GM12872 (cell line): ENCODE measurements at regions not wholly inside any gene's neighbourhood (a gene's known extent, or its start where the extent isn't known, plus 50 kb on each side); places are given as distances from the start of the nearest gene placed in this dataset.

ENCODE experiments used
- TF ChIP-seq, protein P1 (sequence below): IDR thresholded peaks from 3 replicates; pipeline ENCODE4 v1.5.1; 2011; ENCODE audit warnings: low read depth, mild to moderate bottlenecking, low read length, moderate library complexity; ENCODE audit not compliant: insufficient read depth

DNA sequence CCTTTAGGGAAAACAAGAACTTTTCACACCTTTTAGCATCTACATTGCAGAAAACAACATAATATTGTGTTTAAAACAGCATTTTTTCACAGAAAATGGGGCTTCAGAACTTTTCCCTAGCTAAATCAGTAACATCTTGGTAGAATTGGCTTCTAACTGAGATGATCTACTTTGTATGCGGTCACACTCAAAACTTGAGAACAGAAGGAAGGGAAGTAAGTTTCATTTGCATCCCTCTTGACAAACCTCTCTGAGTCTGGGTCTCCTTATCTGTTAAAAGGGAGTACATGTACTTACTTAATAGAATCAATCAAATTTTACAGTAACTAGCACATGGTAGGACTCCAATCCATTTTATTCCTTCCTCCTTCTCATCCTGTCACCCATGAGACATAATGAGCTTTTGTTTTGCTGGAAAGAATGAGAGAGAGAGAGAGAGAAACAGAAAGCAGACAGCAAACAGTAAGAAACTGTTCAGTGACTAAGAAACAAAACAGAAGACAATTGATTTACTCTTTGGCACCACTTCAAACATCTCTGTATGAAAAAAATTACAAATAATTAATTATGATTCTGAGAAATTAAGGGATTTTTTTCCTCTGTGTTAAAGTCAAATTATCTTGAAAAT lies 387.3 kb downstream of the SATB2 start:
- TF ChIP-seq, protein P1, sequence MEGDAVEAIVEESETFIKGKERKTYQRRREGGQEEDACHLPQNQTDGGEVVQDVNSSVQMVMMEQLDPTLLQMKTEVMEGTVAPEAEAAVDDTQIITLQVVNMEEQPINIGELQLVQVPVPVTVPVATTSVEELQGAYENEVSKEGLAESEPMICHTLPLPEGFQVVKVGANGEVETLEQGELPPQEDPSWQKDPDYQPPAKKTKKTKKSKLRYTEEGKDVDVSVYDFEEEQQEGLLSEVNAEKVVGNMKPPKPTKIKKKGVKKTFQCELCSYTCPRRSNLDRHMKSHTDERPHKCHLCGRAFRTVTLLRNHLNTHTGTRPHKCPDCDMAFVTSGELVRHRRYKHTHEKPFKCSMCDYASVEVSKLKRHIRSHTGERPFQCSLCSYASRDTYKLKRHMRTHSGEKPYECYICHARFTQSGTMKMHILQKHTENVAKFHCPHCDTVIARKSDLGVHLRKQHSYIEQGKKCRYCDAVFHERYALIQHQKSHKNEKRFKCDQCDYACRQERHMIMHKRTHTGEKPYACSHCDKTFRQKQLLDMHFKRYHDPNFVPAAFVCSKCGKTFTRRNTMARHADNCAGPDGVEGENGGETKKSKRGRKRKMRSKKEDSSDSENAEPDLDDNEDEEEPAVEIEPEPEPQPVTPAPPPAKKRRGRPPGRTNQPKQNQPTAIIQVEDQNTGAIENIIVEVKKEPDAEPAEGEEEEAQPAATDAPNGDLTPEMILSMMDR, result no peak

DNA sequence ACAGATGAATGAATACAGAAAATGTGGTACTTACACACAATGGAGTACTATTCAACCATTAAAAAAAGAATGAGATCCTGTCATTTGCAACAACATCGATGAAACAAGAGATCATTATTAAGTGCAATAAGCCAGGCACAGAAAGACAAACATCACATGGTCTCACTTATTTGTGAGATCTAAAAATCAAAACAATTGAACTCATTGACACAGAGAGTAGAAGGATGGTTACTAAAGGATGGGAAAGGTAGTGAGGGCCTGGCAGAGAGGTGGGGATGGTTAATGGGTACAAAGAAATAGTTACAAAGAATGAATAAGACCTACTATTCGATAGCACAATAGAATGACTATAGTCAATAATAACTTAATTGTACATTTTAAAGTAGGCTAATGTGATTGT lies 393.5 kb downstream of the SATB2 start:
- TF ChIP-seq, protein P1, result no peak

DNA sequence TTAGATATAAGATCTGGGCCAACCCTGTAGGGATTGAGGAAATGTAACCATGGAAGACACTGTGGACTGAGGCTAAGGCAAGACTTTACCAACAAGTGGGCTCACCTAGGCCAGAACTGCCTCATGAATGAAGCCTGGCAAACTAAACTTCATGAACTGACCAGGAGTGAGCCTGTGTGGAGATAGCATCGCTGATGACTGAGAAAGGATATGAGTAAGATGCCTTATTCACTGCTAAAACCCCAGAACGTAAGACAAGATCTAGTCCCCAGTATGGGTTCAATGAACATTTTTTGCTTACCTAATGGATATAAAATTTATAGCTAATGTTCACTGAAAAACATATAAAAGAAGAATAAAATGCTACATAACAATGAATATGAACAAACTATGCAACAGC lies 399.8 kb downstream of the SATB2 start:
- TF ChIP-seq, protein P1, result no peak

DNA sequence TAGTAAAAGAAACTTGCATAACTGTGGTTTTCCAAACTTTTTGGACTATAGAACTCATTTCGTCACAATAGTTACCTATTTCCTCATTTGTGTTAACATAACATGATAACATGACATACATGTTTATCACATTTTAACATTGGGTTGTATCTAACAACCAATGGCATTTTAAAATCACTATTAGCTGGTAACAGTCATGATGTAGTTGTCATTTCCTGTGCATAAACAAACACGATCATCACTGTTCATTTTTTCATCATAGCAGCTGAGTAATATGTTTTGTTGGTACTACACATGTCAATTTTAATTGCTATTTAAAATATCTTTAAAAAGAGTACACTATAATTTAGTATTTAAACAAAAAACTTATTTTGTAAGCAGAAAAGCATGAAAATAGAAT lies 402.4 kb downstream of the SATB2 start:
- TF ChIP-seq, protein P1, result no peak

DNA sequence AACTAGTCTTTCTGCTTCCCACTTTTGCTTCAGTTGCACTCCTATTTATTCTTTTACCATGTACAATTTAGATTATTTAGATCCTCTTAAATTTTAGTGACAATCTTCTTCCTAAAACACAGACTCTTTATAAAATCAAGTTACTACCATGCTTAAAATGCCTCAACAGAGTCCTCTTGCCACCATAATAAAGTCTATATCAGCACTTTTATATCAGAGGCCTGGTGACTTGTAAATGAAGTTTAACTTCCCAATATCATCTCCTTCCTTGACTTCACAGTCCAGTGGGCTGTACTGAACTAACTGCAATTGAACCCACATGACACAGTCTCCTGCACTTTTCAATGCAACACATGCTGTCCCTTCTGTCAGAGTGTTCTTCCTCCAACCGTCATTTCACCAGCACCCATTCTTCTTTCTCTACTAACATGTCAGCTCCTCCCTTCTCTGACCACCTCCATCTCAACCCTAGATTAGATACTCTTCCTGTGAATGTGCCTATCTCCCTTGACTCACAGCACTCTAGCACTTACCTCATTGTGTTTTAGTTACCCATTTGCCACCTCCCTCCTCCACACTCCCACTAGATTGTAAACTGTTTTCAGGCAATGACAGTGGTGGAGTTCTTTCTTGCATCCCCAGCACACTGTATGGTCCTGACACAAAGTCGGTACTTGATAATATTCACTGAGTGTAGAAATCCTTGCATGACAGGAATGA lies 414.9 kb downstream of the SATB2 start:
- TF ChIP-seq, protein P1, result no peak

DNA sequence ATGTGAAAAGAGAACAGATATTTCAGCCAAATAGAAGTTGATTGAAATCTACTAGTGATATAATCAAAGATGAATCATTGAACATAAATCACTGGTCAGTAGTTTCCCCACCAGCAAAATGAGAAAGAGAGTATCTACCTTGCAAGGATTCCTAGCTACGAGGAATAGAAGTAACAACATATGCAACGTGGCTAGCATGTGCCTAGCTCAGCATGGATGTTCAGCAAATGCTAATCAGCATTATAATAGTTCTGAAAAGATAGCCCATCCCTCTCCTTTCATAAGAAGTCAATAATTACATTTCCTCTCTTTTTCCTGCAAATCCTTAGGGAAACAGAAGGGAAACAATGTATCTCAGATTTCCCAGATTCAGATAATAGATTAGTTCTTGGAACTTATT lies 417.2 kb downstream of the SATB2 start:
- TF ChIP-seq, protein P1, result no peak

DNA sequence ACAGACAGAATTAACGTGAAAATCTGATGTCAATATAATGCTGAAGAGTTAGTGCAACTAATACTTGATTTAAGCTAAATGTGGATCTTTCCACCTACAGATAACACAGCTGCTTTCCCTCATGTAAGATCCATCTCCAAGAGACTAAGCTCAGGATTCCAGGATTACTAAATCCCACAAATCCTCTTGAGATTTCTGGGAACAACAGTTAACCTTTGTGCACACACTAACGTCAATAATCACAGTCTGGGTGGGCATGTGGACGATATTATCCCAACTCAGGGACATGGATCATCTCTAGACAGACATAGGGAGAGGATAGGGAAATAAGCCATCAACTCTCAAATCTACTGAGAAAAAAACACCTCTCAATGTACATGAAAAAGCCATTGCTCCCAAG lies 432.6 kb downstream of the SATB2 start:
- TF ChIP-seq, protein P1, result no peak
